ENCODE measurements at regions not wholly inside any gene's neighbourhood (a gene's known extent, or its start where the extent isn't known, plus 50 kb on each side); places are given as distances from the start of the nearest gene placed in this dataset.

- TF ChIP-seq SUZ12 (IDR thresholded peaks at IDR 0.05; ENCODE audit: extremely low read depth, insufficient read depth, insufficient read length) (no peak), YY1 (IDR thresholded peaks at IDR 0.05; ENCODE audit: insufficient read depth, insufficient read length) (no peak), ZNF274 (IDR thresholded peaks at IDR 0.05; ENCODE audit: low read depth, low read length) (no peak)
These were observed 99.1 kb downstream of the NSMCE3 start for GRCh38 chr15:29170521-29170920.
